Uterus (tissue), 3 donors: ENCODE measurements at regions not wholly inside any gene's neighbourhood (a gene's known extent, or its start where the extent isn't known, plus 50 kb on each side); places are given as distances from the start of the nearest gene placed in this dataset.

ENCODE experiments used
- DNase-seq, 2 donors: peaks; one replicate each; pipeline ENCODE4 v3.0.0-alpha.2; 2019 to 2020
- H3K27ac ChIP-seq, 2 donors: fragments of 200-600 bp; sonication (generic); 1 replicate in 1 of 2; 2 replicates in 1 of 2; pipeline ENCODE4 v1.5.1; 2016 to 2018
- H3K27me3 ChIP-seq, 2 donors: fragments of 200-600 bp; sonication (generic); one replicate each; pipeline ENCODE4 v1.5.1; 2018 to 2019; ENCODE audit warnings: control low read depth in 1 of 2
- H3K36me3 ChIP-seq, 2 donors: fragments of 200-600 bp; sonication (generic); one replicate each; pipeline ENCODE4 v1.5.1; 2019; ENCODE audit warnings: control low read depth in 1 of 2
- H3K4me1 ChIP-seq, 2 donors: fragments of 200-600 bp; sonication (generic); one replicate each; pipeline ENCODE4 v1.5.1; 2018 to 2019; ENCODE audit warnings: control low read depth in 1 of 2
- H3K4me3 ChIP-seq, 2 donors: fragments of 200-600 bp; sonication (generic); 1 replicate in 1 of 2; 2 replicates in 1 of 2; pipeline ENCODE4 v1.5.1; 2018 to 2019; ENCODE audit warnings: mild to moderate bottlenecking in 1 of 2
- H3K9me3 ChIP-seq, 2 donors: fragments of 200-600 bp; sonication (generic); one replicate each; pipeline ENCODE4 v1.5.1; 2019; ENCODE audit warnings: control low read depth in 1 of 2
- POLR2A ChIP-seq, 2 donors: fragments of 450-650 bp; IDR thresholded peaks; one replicate each; pipeline ENCODE4 v1.6.1; 2016; ENCODE audit warnings: antibody characterized with exemption in 2 of 2, mild to moderate bottlenecking in 1 of 2, moderate library complexity in 1 of 2
- intact Hi-C: fragments of 100-400 bp; cut with DNase I; formaldehyde crosslinking; loops from one replicate; pipeline ENCODE4 v1.15.1; 2023; ENCODE audit warnings: low total_unique reads
- TF ChIP-seq, protein P1 (sequence below), 4 experiments: fragments of 200-600 bp in 2 of 4; fragments of 450-650 bp in 2 of 4; sonication (generic) in 2 of 4; IDR thresholded peaks; one replicate each; pipeline ENCODE4 v1.5.1; 2016 to 2019; ENCODE audit warnings: antibody characterized with exemption in 4 of 4, mild to moderate bottlenecking in 2 of 4, moderate library complexity in 1 of 4
- donor health status: DM: yes; HTN: yes; CAD: no.

DNA sequence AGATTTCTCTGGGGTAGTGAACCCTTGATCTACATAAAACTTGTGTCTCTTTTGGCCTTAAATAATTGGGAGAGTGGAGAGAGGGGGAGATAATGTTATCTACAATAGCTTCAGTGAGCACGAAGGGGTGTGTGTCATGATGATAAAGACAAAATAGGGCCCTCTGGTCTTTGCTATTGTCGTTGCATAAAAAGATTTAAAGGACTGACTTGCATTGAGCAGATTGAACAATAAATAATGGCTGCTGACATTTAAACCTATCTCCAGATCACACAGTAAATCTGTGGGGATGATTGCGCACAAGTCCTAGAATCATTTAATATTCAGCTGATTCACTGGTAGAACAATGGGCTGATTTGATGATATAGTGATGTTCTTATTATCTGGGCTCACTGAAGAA is 71.3 kb upstream of the GAP43 start:
- Histone ChIP-seq H3K27me3 (no peaks in the 10 kb centered on the region), H3K36me3 (no peaks in the 10 kb centered on the region), H3K27ac (no peak overlapping the region), H3K4me1 (no peaks in the 10 kb centered on the region), H3K9me3 (no peaks in the 10 kb centered on the region), H3K4me3 (no peak overlapping the region)
- no peak for TF ChIP-seq POLR2A (IDR thresholded peaks at IDR 0.05)
- TF ChIP-seq, protein P1, sequence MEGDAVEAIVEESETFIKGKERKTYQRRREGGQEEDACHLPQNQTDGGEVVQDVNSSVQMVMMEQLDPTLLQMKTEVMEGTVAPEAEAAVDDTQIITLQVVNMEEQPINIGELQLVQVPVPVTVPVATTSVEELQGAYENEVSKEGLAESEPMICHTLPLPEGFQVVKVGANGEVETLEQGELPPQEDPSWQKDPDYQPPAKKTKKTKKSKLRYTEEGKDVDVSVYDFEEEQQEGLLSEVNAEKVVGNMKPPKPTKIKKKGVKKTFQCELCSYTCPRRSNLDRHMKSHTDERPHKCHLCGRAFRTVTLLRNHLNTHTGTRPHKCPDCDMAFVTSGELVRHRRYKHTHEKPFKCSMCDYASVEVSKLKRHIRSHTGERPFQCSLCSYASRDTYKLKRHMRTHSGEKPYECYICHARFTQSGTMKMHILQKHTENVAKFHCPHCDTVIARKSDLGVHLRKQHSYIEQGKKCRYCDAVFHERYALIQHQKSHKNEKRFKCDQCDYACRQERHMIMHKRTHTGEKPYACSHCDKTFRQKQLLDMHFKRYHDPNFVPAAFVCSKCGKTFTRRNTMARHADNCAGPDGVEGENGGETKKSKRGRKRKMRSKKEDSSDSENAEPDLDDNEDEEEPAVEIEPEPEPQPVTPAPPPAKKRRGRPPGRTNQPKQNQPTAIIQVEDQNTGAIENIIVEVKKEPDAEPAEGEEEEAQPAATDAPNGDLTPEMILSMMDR (IDR thresholded peaks at IDR 0.05) = no peak
- intact Hi-C loops = no loop called here
- DNase-seq = no peak

DNA sequence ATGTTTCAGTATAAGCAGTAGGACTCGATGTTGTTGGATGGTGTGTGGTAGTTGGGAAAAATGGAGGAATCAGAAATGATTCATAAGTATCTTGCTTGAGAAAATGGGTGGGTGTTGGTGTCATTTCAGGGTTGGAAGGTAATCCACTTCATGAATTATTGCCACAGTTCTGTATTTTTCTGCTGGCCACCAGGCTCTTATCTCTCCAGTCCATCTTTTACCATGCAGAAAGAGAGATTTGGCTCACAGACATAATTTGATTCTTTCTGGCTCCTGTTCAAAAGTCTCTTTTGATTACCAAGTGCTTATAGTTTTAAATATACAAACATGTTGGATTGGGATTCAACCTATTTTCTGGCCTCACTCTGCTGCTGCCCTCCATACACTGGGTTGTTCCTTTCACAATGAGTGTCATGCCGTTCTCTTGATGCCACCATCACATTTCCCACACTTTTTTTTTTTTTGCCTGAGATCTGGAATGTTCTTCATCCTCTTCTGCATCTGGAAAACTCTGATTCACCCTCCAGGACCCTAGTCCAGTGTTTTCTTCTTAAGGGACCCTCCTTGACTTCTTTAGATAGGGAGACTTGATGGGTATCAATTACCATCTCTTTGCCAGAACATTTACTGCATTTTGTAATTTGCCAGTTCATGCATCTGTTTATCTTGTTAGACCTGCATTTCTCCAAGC is 69.4 kb upstream of the GAP43 start:
- Histone ChIP-seq H3K27me3 (no peaks in the 10 kb centered on the region), H3K27ac (no peak overlapping the region), H3K36me3 (no peaks in the 10 kb centered on the region), H3K4me3 (no peak overlapping the region), H3K9me3 (no peaks in the 10 kb centered on the region), H3K4me1 (no peaks in the 10 kb centered on the region)
- DNase-seq = no peak
- TF ChIP-seq, protein P1 (IDR thresholded peaks at IDR 0.05) = no peak
- TF ChIP-seq POLR2A (IDR thresholded peaks at IDR 0.05) = no peak
- intact Hi-C loops = no loop called here

DNA sequence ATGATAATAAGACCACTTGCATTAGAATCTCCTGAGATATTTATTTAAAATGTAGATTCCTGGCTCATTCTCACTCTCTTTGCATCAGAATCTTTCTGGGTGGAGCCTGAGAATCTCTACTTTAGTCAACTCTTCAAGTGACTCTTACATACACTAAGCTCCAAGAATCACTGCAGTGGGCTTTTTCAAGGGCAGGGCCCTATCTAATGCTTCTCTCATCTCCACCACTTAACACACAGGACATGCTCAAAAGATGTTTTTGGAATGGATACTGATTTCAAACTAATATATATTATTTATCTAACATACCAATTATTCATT is 68.9 kb upstream of the GAP43 start:
- H3K36me3 ChIP-seq = no peaks in the 10 kb centered on the region
- no peaks in the 10 kb centered on the region for H3K9me3 ChIP-seq
- DNase-seq = no peak
- H3K27ac ChIP-seq = no peak overlapping the region
- no peak overlapping the region for H3K4me3 ChIP-seq
- no peaks in the 10 kb centered on the region for H3K27me3 ChIP-seq
- intact Hi-C loops = no loop called here
- TF ChIP-seq POLR2A (IDR thresholded peaks at IDR 0.05) = no peak
- TF ChIP-seq, protein P1 (IDR thresholded peaks at IDR 0.05) = no peak
- no peaks in the 10 kb centered on the region for H3K4me1 ChIP-seq

DNA sequence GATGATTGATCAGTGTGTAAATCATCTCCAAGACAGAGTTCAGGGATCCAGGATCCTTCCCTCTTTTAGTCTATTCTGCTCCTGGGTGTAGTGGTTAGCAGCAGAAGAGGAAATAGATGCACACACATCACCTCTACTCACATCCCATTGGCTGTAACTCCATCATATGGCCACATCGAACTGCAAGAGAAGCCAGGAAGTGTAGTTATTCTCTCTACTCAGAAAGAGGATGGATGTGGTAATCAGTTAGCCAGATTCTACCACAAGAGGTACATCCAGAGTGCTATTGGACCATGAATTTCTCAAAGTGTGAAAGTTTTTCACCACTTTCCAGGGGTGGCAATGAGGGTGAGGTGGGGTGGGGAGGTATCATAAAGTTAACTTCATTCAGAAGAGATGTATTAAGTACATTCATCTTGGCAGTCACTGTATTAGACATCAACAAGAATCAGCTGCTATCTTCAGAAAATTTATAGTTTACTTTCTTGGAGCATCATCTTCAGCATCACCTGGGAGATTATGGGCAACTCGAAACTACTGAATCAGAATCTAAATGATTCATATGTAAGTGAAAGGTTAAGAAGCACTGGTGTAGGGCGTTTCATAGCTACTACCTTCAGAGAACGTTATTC is 60.6 kb upstream of the GAP43 start:
- Histone ChIP-seq H3K27me3 (no peaks in the 10 kb centered on the region), H3K9me3 (no peaks in the 10 kb centered on the region), H3K36me3 (no peaks in the 10 kb centered on the region), H3K27ac (no peak overlapping the region), H3K4me3 (no peak overlapping the region), H3K4me1 (no peaks in the 10 kb centered on the region)
- DNase-seq = no peak
- TF ChIP-seq, protein P1 (IDR thresholded peaks at IDR 0.05) = no peak
- no peak for TF ChIP-seq POLR2A (IDR thresholded peaks at IDR 0.05)
- intact Hi-C loops = no loop called here

DNA sequence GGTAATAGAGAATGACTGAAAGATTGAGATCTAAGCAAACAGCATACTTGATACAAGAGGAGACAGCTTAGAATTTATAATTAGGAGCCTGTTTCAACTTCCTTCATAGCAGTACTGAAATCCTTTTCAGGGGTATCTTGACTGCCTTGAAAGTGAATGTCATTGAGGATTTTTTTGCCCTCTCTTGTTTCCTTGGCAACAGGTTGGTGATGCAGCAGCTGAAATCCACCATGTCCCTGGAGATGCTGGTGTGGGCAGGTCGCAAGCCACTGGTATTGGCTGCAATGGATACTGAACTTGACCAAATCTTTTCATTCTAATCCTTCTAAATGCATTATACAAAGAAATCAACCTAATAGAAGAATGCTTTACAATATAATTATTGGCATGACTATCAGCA is 59.3 kb upstream of the GAP43 start:
- Histone ChIP-seq H3K27ac (no peak overlapping the region), H3K36me3 (no peaks in the 10 kb centered on the region), H3K9me3 (no peaks in the 10 kb centered on the region), H3K4me3 (no peak overlapping the region), H3K4me1 (no peaks in the 10 kb centered on the region), H3K27me3 (no peaks in the 10 kb centered on the region)
- no peak for DNase-seq
- TF ChIP-seq, protein P1 (IDR thresholded peaks at IDR 0.05) = no peak
- TF ChIP-seq POLR2A (IDR thresholded peaks at IDR 0.05) = no peak
- intact Hi-C loops = no loop called here
